Activated CD4-positive, alpha-beta T cell treated with anti-CD3 and anti-CD28 coated beads, Interleukin-2, amount 10 ng/mL, durations not matched to agents 7 days and 5 days (primary cell): ENCODE measurements at regions not wholly inside any gene's neighbourhood (a gene's known extent, or its start where the extent isn't known, plus 50 kb on each side); places are given as distances from the start of the nearest gene placed in this dataset.
"Not testable (repeated sequence)": the region's sequence is repeated elsewhere in the genome, so short reads cannot be mapped to it uniquely, and the experiment has no call there.

Source experiments
- CTCF ChIA-PET: fragments of 350-600 bp; sonication (Branson Sonifier 250); formaldehyde crosslinking; loops from one replicate; lab custom pipeline; 2021; ENCODE audit warnings: antibody characterized with exemption; lab: Charles Lee
- POLR2A ChIA-PET: fragments of 350-600 bp; sonication (Branson Sonifier 250); formaldehyde crosslinking; loops from one replicate; lab custom pipeline; 2021; ENCODE audit warnings: antibody characterized with exemption; lab: Charles Lee
- DNase-seq: peaks from one replicate; pipeline ENCODE4 v3.0.0-alpha.2; 2020
- H3K27ac Mint-ChIP-seq: one replicate; pipeline ENCODE4 v1.8.0; 2021; ENCODE audit warnings: mild to moderate bottlenecking, moderate library complexity, mixed read lengths
- H3K27me3 Mint-ChIP-seq: one replicate; pipeline ENCODE4 v1.8.0; 2021; ENCODE audit warnings: mixed read lengths
- H3K36me3 Mint-ChIP-seq: one replicate; pipeline ENCODE4 v1.8.0; 2021; ENCODE audit warnings: low read depth, mixed read lengths
- H3K4me1 Mint-ChIP-seq: one replicate; pipeline ENCODE4 v1.8.0; 2021; ENCODE audit warnings: mixed read lengths
- H3K4me3 Mint-ChIP-seq: one replicate; pipeline ENCODE4 v1.8.0; 2021; ENCODE audit warnings: mild to moderate bottlenecking, moderate library complexity, mixed read lengths
- H3K9me3 Mint-ChIP-seq: one replicate; pipeline ENCODE4 v1.8.0; 2021; ENCODE audit warnings: mixed read lengths

DNA sequence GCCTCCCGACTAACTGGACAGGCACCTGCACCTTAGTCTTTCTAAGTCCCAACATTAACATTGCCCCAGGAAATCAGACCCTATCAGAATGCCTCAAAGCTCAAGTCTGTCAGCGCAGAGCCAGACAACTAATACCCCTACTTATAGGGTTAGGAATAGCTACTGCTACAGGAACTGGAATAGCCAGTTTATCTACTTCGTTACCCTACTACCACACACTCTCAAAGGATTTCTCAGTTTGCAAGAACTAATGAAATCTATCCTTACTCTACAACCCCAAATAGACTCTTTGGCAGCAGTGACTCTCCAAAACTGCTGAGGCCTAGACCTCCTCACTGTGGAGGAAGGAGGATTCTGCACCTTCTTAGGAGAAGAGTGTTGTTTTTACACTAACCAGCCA is 88.5 kb downstream of the COPRS start:
- CTCF ChIA-PET, H3K27ac Mint-ChIP-seq, H3K36me3 Mint-ChIP-seq, POLR2A ChIA-PET, H3K9me3 Mint-ChIP-seq, H3K4me1 Mint-ChIP-seq, H3K27me3 Mint-ChIP-seq, H3K4me3 Mint-ChIP-seq, DNase-seq: not testable (repeated sequence)

DNA sequence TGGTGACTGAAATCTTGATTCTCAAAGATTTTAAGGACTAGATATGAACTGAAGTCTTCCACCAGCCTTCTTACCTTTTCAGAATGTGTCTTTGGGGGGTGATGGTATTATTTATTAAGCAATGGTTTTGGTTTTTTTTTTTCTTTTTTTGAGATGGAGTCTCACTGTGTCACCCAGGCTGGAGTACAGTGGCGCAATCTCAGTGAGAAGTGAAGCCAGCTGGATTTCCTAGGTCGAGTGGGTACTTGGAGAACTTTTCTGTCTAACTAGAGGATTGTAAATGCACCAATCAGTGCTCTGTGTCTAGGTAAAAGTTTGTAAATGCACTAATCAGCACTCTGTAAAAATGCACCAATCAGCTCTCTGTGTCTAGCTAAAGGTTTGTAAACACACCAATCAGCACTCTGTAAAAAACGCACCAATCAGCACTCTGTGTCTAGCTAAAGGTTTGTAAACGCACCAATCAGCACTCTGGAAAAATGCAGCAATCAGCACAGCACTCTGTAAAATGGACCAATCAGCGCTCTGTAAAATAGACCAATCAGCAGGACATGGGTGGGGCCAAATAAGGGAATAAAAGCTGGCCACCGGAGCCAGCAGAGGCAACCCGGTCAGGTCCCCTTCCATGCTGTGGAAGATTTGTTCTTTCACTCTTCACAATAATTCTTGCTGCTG is 97.1 kb downstream of the COPRS start:
- CTCF ChIA-PET: interaction anchor here (1.4 kb wide), 1 partner anchor 14 kb away, joined by 3 read pairs; no protein-coding TSS in a partner anchor
- H3K36me3 Mint-ChIP-seq, DNase-seq, H3K4me1 Mint-ChIP-seq, H3K4me3 Mint-ChIP-seq, POLR2A ChIA-PET, H3K9me3 Mint-ChIP-seq, H3K27ac Mint-ChIP-seq: not testable (repeated sequence)
- peaks cover 25% of the 10 kb centered on the region for H3K27me3 Mint-ChIP-seq

DNA sequence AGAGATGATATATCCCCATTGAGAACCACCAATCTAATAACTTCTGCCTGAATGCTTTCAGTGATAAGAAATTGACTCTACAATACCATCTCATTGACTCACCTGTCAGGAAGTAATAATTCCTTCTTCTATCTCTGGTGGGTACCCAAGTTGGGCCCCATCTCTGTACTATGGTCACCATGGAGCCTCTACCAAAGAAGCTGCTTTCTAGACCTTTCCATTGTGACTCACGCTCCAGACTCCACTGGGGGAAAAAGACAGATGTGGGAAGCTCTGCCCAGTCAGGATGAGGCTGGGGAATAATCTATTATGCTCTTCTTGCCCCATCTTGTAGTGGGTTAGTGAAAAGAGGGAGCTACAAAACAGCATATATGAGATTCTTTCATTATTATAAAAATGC is 100.4 kb downstream of the COPRS start:
- H3K9me3 Mint-ChIP-seq: no peaks in the 10 kb centered on the region
- H3K27ac Mint-ChIP-seq: no peak overlapping the region
- ChIA-PET CTCF (no interaction called here), POLR2A (no interaction called here)
- H3K27me3 Mint-ChIP-seq: peaks cover 16% of the 10 kb centered on the region
- peaks cover 7% of the 10 kb centered on the region for H3K4me1 Mint-ChIP-seq
- H3K36me3 Mint-ChIP-seq: no peaks in the 10 kb centered on the region
- H3K4me3 Mint-ChIP-seq: no peak overlapping the region
- DNase-seq: no peak

DNA sequence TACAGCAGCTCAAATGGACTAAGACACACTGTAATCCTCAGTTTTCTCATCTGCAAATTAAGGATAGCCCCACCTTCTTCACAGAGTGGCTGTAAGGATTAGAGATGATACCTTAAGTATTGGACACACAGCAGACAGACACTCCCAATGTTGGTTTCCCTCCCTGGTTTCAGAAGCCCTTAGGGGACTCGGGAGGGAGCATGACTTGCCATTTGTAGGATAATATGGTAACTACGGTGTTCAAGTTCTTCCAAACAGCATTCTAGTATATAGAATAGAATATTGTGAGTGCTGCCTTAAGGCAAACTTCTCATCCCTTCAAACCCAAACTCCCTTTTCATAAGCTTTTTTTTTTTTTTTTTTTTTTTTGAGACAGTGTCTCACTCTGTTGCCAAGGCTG is 101.9 kb downstream of the COPRS start:
- no peak overlapping the region for H3K27ac Mint-ChIP-seq
- CTCF ChIA-PET: no interaction called here
- H3K4me3 Mint-ChIP-seq: no peak overlapping the region
- no peak for DNase-seq
- POLR2A ChIA-PET: no interaction called here
- H3K4me1 Mint-ChIP-seq: peaks cover 7% of the 10 kb centered on the region
- peaks cover 14% of the 10 kb centered on the region for H3K27me3 Mint-ChIP-seq
- H3K36me3 Mint-ChIP-seq: no peaks in the 10 kb centered on the region
- H3K9me3 Mint-ChIP-seq: no peaks in the 10 kb centered on the region

GRCh38 chr17:31754239-31754945 is 104.7 kb downstream of the COPRS start:
- Mint-ChIP-seq H3K27ac (no peak overlapping the region), H3K36me3 (no peaks in the 10 kb centered on the region), H3K9me3 (no peaks in the 10 kb centered on the region), H3K4me1 (no peaks in the 10 kb centered on the region), H3K27me3 (peaks cover 13% of the 10 kb centered on the region), H3K4me3 (no peak overlapping the region)
- no peak for DNase-seq
- POLR2A ChIA-PET: no interaction called here
- CTCF ChIA-PET: no interaction called here

DNA sequence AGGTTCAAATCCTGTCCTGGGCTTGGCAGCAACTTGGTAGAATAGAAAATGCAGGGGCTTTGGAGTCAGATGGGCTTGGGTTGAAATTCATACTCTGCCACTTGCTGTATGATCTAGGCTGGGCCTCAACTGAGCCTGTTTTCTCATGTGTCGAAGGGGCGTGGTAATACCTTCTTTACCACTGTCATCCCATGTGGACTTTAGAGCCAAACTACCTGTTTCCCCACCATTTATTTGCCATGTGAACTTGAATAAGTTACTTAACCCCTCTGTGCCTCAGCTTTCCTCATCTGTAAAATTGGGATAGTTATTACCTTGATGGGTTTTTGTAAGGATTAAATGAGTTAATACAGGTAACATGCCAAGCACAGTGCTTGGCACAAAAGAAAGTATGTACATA is 106.0 kb downstream of the COPRS start:
- H3K4me1 Mint-ChIP-seq: no peaks in the 10 kb centered on the region
- H3K9me3 Mint-ChIP-seq: no peaks in the 10 kb centered on the region
- no peak overlapping the region for H3K4me3 Mint-ChIP-seq
- no peak overlapping the region for H3K27ac Mint-ChIP-seq
- DNase-seq: no peak
- POLR2A ChIA-PET: no interaction called here
- CTCF ChIA-PET: no interaction called here
- H3K36me3 Mint-ChIP-seq: no peaks in the 10 kb centered on the region
- peaks cover 3% of the 10 kb centered on the region for H3K27me3 Mint-ChIP-seq

DNA sequence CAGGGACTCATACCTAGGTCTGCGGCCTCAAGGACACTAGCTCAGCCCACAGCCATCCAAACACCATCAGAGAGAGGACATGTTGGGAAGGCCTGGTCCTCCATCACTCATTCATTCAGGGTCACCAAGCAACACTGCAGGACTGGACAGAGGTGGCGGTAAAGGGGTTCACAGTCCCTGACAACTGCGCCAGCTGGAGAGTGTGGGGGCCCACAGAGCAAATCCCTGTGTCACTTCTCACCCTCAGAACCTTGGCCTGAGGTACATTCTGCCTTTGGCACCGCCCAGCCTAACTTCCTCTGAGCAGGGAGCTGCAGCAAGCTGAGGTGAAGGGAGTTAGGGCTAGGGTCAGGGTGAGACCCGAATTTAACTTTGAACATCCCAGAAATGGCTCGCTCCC is 106.5 kb downstream of the COPRS start:
- no peak for DNase-seq
- CTCF ChIA-PET: no interaction called here
- Mint-ChIP-seq H3K4me3 (no peak overlapping the region), H3K36me3 (no peaks in the 10 kb centered on the region), H3K9me3 (no peaks in the 10 kb centered on the region), H3K4me1 (no peaks in the 10 kb centered on the region), H3K27ac (no peak overlapping the region), H3K27me3 (no peaks in the 10 kb centered on the region)
- POLR2A ChIA-PET: no interaction called here

DNA sequence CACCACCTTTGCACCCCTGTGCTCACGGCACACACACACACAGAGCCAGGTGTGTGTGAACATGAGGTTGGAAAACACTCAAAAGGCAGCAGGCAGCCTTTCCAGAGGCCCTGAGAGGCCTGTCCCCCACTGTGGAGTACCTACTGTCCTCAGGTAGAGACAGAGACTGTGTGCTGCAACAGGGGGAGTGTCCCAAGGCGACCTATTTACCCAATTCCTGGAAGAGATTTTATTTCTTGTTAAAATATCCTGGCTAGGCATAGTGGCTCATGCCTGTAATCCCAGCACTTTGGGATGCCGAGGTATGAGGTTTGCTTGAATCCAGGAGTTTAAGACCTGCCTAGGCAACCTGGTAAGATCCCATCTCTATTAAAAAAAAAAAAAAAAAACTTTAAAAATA is 108.5 kb downstream of the COPRS start:
- Mint-ChIP-seq H3K4me3 (no peak overlapping the region), H3K4me1 (no peaks in the 10 kb centered on the region), H3K27ac (no peak overlapping the region), H3K9me3 (no peaks in the 10 kb centered on the region), H3K36me3 (no peaks in the 10 kb centered on the region), H3K27me3 (no peaks in the 10 kb centered on the region)
- no peak for DNase-seq
- ChIA-PET CTCF (interaction anchor here (0.6 kb wide), 1 partner anchor 25 kb away, joined by 3 read pairs; no protein-coding TSS in a partner anchor), POLR2A (no interaction called here)

- no peak overlapping the region for H3K27ac Mint-ChIP-seq
- CTCF ChIA-PET: no interaction called here
- POLR2A ChIA-PET: no interaction called here
- no peak for DNase-seq
- H3K9me3 Mint-ChIP-seq: no peaks in the 10 kb centered on the region
- H3K27me3 Mint-ChIP-seq: peaks cover 10% of the 10 kb centered on the region
- no peak overlapping the region for H3K4me3 Mint-ChIP-seq
- H3K36me3 Mint-ChIP-seq: no peaks in the 10 kb centered on the region
- no peaks in the 10 kb centered on the region for H3K4me1 Mint-ChIP-seq
These were observed 110.2 kb downstream of the COPRS start for GRCh38 chr17:31748881-31749280.

GRCh38 chr17:31746884-31747495 is 112.1 kb downstream of the COPRS start:
- DNase-seq: no peak
- ChIA-PET POLR2A (no interaction called here), CTCF (interaction anchor here (0.6 kb wide), 1 partner anchor 158 kb away, joined by 3 read pairs; no protein-coding TSS in a partner anchor)
- Mint-ChIP-seq H3K27me3 (peaks cover 20% of the 10 kb centered on the region), H3K4me3 (no peak overlapping the region), H3K9me3 (no peaks in the 10 kb centered on the region), H3K4me1 (no peaks in the 10 kb centered on the region), H3K36me3 (no peaks in the 10 kb centered on the region), H3K27ac (no peak overlapping the region)

- Mint-ChIP-seq H3K4me3 (no peak overlapping the region), H3K9me3 (no peaks in the 10 kb centered on the region), H3K36me3 (no peaks in the 10 kb centered on the region), H3K27ac (no peak overlapping the region), H3K27me3 (peaks cover 20% of the 10 kb centered on the region), H3K4me1 (no peaks in the 10 kb centered on the region)
- no peak for DNase-seq
- POLR2A ChIA-PET: no interaction called here
- CTCF ChIA-PET: no interaction called here
These were observed 113.0 kb downstream of the COPRS start for GRCh38 chr17:31745964-31746600.

- Mint-ChIP-seq H3K9me3 (no peaks in the 10 kb centered on the region), H3K4me3 (no peak overlapping the region)
- CTCF ChIA-PET: no interaction called here
These were observed 114.5 kb downstream of the COPRS start for GRCh38 chr17:31744511-31744951.

GRCh38 chr17:31743797-31744196 is 115.2 kb downstream of the COPRS start:
- ChIA-PET POLR2A (no interaction called here), CTCF (interaction anchor here (1.8 kb wide), 1 partner anchor 12 kb away, joined by 4 read pairs; no protein-coding TSS in a partner anchor)
- H3K9me3 Mint-ChIP-seq: no peaks in the 10 kb centered on the region
- no peak for DNase-seq
- no peaks in the 10 kb centered on the region for H3K4me1 Mint-ChIP-seq
- peaks cover 24% of the 10 kb centered on the region for H3K27me3 Mint-ChIP-seq
- H3K36me3 Mint-ChIP-seq: no peaks in the 10 kb centered on the region
- H3K27ac Mint-ChIP-seq: no peak overlapping the region
- no peak overlapping the region for H3K4me3 Mint-ChIP-seq

More at GRCh38 chr17:31744511-31744951, 114.5 kb downstream of the COPRS start:
- no peak overlapping the region for H3K27ac Mint-ChIP-seq
- POLR2A ChIA-PET: no interaction called here
- no peaks in the 10 kb centered on the region for H3K4me1 Mint-ChIP-seq
- DNase-seq: no peak
- H3K36me3 Mint-ChIP-seq: no peaks in the 10 kb centered on the region
- peaks cover 20% of the 10 kb centered on the region for H3K27me3 Mint-ChIP-seq
